Kidney (tissue), 13 donors: ENCODE measurements at regions not wholly inside any gene's neighbourhood (a gene's known extent, or its start where the extent isn't known, plus 50 kb on each side); places are given as distances from the start of the nearest gene placed in this dataset.
A peak's percentile ranks its signal among the peaks of the same experiment; 100 is the strongest.

Experiments
- DNase-seq, 5 donors: peaks; one replicate each; pipeline ENCODE4 v3.0.0-alpha.2; 2013 to 2020
- FAIRE-seq: peaks from 2 replicates; lab custom pipeline; 2012; peaks lifted over from hg19 to GRCh38; lab: Jason Lieb, UNC
- H3K27ac ChIP-seq, 2 donors: one replicate each; pipeline ENCODE4 v1.7.0; 2013; ENCODE audit warnings: low read depth in 2 of 2, low read length in 2 of 2, inconsistent platforms in 1 of 2
- H3K27me3 ChIP-seq: one replicate; pipeline ENCODE4 v1.7.1; 2013; ENCODE audit warnings: low read length, inconsistent platforms; ENCODE audit not compliant: control insufficient read depth, insufficient read depth
- H3K36me3 ChIP-seq, 3 donors: one replicate each; pipeline versions ENCODE4 v1.7.0 to v1.7.1; 2013; ENCODE audit warnings: low read length in 3 of 3, control low read depth in 1 of 3, inconsistent platforms in 1 of 3; ENCODE audit not compliant: insufficient read depth in 3 of 3, control insufficient read depth in 2 of 3
- H3K4me1 ChIP-seq, 3 donors: one replicate each; pipeline versions ENCODE4 v1.7.0 to v1.7.1; 2013; ENCODE audit warnings: low read length in 3 of 3, inconsistent platforms in 1 of 3, low read depth in 1 of 3; ENCODE audit not compliant: control insufficient read depth in 2 of 3, insufficient read depth in 2 of 3
- H3K4me3 ChIP-seq, 3 donors: one replicate each; pipeline versions ENCODE4 v1.7.0 to v1.8.1; 2013; ENCODE audit warnings: low read length in 3 of 3, control low read depth in 1 of 3, inconsistent platforms in 1 of 3
- H3K9ac ChIP-seq, 3 donors: one replicate each; pipeline versions ENCODE4 v1.7.0 to v1.7.1; 2013; ENCODE audit warnings: low read length in 3 of 3, control low read depth in 1 of 3, inconsistent platforms in 1 of 3
- H3K9me3 ChIP-seq, 3 donors: one replicate each; pipeline versions ENCODE4 v1.7.0 to v1.7.1; 2013; ENCODE audit warnings: low read length in 3 of 3, control low read depth in 1 of 3, inconsistent platforms in 1 of 3; ENCODE audit not compliant: control insufficient read depth in 2 of 3, insufficient read depth in 1 of 3
- CTCF ChIP-seq: IDR thresholded peaks from 3 replicates; pipeline ENCODE4 v1.5.1; 2012; ENCODE audit warnings: mild to moderate bottlenecking, moderate library complexity, borderline replicate concordance; ENCODE audit not compliant: insufficient read depth; ENCODE audit errors: extremely low read depth
- intact Hi-C: fragments of 100-400 bp; cut with DNase I; formaldehyde crosslinking; loops from one replicate; pipeline ENCODE4 v1.11.1; 2022
- donor health status: control.
- donor health status: control.
- donor health status: control.
- donor health status: control.
- donor health status: control.
- donor health status: DM: yes; HTN: yes; CAD: no.
- donor health status: Normal renal cell carcinoma (clear cell type).

GRCh38 chr2:128791985-128792320, 473.3 kb upstream of the HS6ST1 start:
- no peak for FAIRE-seq
- TF ChIP-seq CTCF = no peak
- no peaks in the 10 kb centered on the region for H3K27me3 ChIP-seq
- peaks cover 0 to 1% (median 0%) of the 10 kb centered on the region in 3 donors for H3K9me3 ChIP-seq
- no peaks in the 10 kb centered on the region for H3K4me1 ChIP-seq
- DNase-seq = peak in 4 of 5 donors; percentile 51 to 64 (median 54)
- H3K4me3 ChIP-seq = no peak overlapping the region
- intact Hi-C loops = no loop called here
- no peaks in the 10 kb centered on the region for H3K36me3 ChIP-seq
- no peak overlapping the region for H3K27ac ChIP-seq
- H3K9ac ChIP-seq = no peak overlapping the region

DNA sequence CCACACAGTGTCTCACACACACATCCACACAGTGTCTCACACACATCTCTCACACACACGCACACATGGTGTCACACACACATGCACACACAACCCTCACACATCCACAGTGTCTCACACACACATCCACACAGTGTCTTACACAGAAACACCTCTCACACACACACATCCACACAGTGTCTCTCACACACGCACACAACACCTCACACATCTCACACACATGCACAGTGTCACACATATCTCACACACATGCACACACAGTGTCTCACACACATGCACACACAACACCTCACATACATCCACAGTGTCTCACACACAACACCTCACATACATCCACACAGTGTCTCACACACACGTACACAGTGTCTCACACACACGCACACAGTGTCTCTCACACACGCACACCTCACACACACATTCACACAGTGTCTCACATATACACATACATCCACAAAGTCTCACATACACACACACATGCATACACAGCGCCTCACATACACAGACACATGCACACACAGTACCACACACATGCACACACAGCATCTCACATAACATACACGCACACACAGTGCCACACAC, 473.9 kb upstream of the HS6ST1 start:
- Histone ChIP-seq H3K36me3 (no peaks in the 10 kb centered on the region), H3K27ac (no peak overlapping the region), H3K9me3 (peaks cover 0 to 1% (median 0%) of the 10 kb centered on the region in 3 donors), H3K4me1 (no peaks in the 10 kb centered on the region), H3K4me3 (no peak overlapping the region), H3K27me3 (no peaks in the 10 kb centered on the region), H3K9ac (no peak overlapping the region)
- FAIRE-seq (no peak), DNase-seq (no peak)
- TF ChIP-seq CTCF = no peak
- intact Hi-C loops = no loop called here

GRCh38 chr2:128793404-128793803, 474.7 kb upstream of the HS6ST1 start:
- Histone ChIP-seq H3K9me3 (peaks cover 0 to 1% (median 0%) of the 10 kb centered on the region in 3 donors), H3K27me3 (no peaks in the 10 kb centered on the region), H3K4me3 (no peak overlapping the region), H3K27ac (no peak overlapping the region), H3K36me3 (no peaks in the 10 kb centered on the region), H3K4me1 (no peaks in the 10 kb centered on the region), H3K9ac (no peak overlapping the region)
- intact Hi-C loops = no loop called here
- FAIRE-seq (no peak), DNase-seq (peak in 1 of 5 donors; percentile 52)
- no peak for TF ChIP-seq CTCF

- intact Hi-C loops = no loop called here
- H3K27me3 ChIP-seq = no peaks in the 10 kb centered on the region
- no peaks in the 10 kb centered on the region for H3K9me3 ChIP-seq
- TF ChIP-seq CTCF = no peak
- DNase-seq = peak in 3 of 5 donors; percentile 47 to 70 (median 63)
- H3K27ac ChIP-seq = no peak overlapping the region
- H3K4me1 ChIP-seq = no peaks in the 10 kb centered on the region
- FAIRE-seq = no peak
- no peak overlapping the region for H3K4me3 ChIP-seq
- no peaks in the 10 kb centered on the region for H3K36me3 ChIP-seq
- no peak overlapping the region for H3K9ac ChIP-seq
Measured at GRCh38 chr2:128794285-128794684, 475.6 kb upstream of the HS6ST1 start.
